ENCODE measurements at regions not wholly inside any gene's neighbourhood (a gene's known extent, or its start where the extent isn't known, plus 50 kb on each side); places are given as distances from the start of the nearest gene placed in this dataset.
A peak's percentile ranks its signal among the peaks of the same experiment; 100 is the strongest.

DNA sequence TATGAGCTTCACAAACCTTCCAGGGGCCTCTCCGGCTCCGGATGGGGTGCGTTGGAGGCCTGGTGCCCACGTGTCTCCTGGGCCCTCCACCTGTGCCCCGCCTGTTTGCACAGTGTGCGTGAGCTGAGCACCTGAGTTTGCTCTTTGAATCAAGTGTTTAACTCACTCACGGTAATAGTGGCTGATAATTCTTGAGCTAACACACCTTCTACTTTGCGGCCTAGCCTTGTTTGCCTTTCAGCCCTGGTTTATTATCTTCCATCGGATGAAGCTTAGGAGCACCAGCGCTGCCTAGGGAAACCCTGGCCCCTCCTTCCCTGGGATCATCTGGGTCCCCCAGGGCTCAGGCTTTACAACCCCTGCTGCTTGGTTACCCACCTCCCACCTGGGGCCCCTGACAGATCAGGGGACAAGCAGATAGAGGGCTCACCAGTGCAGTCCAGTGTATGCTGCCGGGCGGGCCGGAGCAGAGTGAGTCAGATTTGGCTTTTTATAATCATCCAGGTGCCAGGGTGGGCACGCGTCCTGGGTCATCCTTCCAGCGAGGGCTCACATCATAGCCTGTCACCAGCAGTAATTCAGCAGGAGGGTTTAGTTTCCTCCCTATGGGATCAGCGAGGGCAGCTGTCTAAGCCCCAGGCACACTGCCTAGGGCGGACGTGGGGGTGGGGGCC is 62.8 kb upstream of the RFLNA start:
- no peak overlapping the region for H3K4me3 Mint-ChIP-seq (ENCODE audit: unreplicated experiment)
- H3K36me3 Mint-ChIP-seq (ENCODE audit: unreplicated experiment), result peaks cover 6% of the 10 kb centered on the region
- no peak for DNase-seq (ENCODE audit: extremely low spot score, unreplicated experiment)
- peaks cover under 1% of the 10 kb centered on the region for H3K27me3 Mint-ChIP-seq (ENCODE audit: unreplicated experiment)
- H3K27ac Mint-ChIP-seq (ENCODE audit: unreplicated experiment), result no peak overlapping the region
- TF ChIP-seq, protein P1, sequence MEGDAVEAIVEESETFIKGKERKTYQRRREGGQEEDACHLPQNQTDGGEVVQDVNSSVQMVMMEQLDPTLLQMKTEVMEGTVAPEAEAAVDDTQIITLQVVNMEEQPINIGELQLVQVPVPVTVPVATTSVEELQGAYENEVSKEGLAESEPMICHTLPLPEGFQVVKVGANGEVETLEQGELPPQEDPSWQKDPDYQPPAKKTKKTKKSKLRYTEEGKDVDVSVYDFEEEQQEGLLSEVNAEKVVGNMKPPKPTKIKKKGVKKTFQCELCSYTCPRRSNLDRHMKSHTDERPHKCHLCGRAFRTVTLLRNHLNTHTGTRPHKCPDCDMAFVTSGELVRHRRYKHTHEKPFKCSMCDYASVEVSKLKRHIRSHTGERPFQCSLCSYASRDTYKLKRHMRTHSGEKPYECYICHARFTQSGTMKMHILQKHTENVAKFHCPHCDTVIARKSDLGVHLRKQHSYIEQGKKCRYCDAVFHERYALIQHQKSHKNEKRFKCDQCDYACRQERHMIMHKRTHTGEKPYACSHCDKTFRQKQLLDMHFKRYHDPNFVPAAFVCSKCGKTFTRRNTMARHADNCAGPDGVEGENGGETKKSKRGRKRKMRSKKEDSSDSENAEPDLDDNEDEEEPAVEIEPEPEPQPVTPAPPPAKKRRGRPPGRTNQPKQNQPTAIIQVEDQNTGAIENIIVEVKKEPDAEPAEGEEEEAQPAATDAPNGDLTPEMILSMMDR (IDR thresholded peaks at IDR 0.05), result no peak
- H3K4me1 Mint-ChIP-seq (ENCODE audit: unreplicated experiment), result peaks cover 29% of the 10 kb centered on the region
- peaks cover 21% of the 10 kb centered on the region for H3K9me3 Mint-ChIP-seq (ENCODE audit: unreplicated experiment)

DNA sequence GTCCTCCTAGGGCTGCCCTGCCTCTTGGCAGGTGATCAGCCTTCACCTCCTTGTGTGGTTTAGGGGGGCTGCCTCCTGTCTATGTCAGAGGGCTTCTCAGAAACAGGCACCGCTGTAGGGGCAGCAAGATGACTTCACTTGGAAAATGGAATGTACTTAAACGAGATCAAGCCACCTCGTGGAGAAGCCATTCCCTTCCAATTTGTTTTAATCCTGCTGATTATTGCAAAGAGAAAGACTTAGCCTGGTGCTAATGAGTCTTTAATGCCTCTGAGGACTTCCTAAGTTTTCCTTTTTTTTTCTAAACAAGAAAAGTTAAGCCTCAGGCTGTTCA is 62.3 kb upstream of the RFLNA start:
- Mint-ChIP-seq H3K27ac (ENCODE audit: unreplicated experiment) (no peak overlapping the region), H3K4me1 (ENCODE audit: unreplicated experiment) (peaks cover 30% of the 10 kb centered on the region), H3K9me3 (ENCODE audit: unreplicated experiment) (peaks cover 21% of the 10 kb centered on the region), H3K4me3 (ENCODE audit: unreplicated experiment) (no peak overlapping the region), H3K36me3 (ENCODE audit: unreplicated experiment) (peaks cover 6% of the 10 kb centered on the region), H3K27me3 (ENCODE audit: unreplicated experiment) (no peaks in the 10 kb centered on the region)
- DNase-seq (ENCODE audit: extremely low spot score, unreplicated experiment), result no peak
- TF ChIP-seq, protein P1 (IDR thresholded peaks at IDR 0.05), result no peak

DNA sequence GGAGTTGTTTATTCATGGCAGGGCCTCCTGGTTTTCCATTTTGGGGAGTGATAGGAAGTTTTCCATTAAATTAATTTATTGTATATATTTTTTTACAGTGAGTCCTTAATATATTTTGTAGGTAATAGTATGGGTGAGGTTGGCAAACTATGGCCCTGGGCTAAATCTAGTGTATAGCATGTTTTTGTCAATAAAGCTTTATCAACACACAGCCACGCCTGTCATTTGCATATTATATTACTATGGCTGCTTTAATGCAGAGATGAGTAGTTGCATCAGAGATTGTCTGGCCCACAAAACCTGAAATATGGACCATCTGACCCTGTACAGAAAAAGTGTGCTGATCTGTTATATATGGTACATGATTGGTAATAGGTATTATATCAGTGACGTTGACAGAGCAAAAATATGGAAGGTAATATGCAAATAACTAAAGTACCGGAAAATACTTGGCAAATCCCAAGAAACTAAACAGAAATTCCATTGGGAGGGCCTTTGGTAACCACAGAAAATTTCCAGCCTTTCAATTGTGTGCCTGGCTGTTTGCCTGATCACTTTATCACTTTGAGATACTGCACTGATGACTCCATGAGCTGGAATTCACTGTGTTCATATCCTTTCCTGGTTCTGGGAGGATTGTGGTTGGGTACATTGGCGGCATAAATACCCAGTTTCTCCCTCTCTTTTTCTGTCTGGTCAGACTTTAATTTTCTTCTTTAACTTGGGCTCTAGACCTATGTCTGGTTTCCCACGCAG is 61.7 kb upstream of the RFLNA start:
- no peak overlapping the region for H3K27ac Mint-ChIP-seq (ENCODE audit: unreplicated experiment)
- DNase-seq (ENCODE audit: extremely low spot score, unreplicated experiment), result no peak

DNA sequence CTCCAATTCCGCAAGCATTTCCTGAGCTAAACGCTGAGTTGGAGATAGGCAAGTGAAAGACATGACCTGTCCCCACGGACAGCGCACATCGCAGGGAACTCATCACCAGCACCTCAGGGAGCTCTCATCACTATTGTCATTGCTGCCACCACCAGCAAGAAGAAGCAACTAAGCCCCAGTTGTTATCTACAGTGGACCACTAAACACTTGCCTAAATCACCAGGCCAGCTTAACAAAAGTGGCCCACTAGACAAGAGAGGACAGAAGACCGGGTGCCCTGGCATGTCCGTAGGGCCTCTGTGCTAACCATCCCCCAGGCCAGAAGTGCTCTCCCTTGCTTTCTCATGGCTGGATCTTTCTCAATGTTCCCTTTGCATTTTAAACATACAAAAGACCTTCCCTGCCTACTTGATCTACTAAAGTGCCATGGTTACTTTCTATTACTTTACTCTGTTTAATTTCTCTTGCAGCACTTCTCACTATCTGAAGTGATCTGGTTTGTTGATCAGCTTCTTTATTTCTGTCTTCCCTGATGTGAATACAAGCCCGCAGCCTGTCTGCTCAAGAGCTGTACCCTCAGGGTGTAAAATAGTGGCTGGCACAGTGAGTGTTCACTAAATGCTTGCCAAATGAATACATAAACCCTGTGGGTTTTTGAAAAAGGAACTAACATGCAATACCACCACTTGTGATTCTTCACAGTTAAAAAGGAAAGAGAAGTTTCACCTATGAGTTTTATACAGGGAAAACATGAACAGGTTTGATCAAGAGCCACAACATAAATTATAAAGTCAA is 60.9 kb upstream of the RFLNA start:
- Mint-ChIP-seq H3K36me3 (ENCODE audit: unreplicated experiment) (peaks cover 6% of the 10 kb centered on the region), H3K4me3 (ENCODE audit: unreplicated experiment) (no peak overlapping the region), H3K27me3 (ENCODE audit: unreplicated experiment) (no peaks in the 10 kb centered on the region), H3K9me3 (ENCODE audit: unreplicated experiment) (peaks cover 21% of the 10 kb centered on the region), H3K27ac (ENCODE audit: unreplicated experiment) (peak overlapping the region; percentile 23), H3K4me1 (ENCODE audit: unreplicated experiment) (peaks cover 30% of the 10 kb centered on the region)
- TF ChIP-seq, protein P1 (IDR thresholded peaks at IDR 0.05), result no peak
- no peak for DNase-seq (ENCODE audit: extremely low spot score, unreplicated experiment)

More for the DNA sequence above, 61.7 kb upstream of the RFLNA start:
- Mint-ChIP-seq H3K9me3 (ENCODE audit: unreplicated experiment) (peaks cover 21% of the 10 kb centered on the region), H3K36me3 (ENCODE audit: unreplicated experiment) (peaks cover 6% of the 10 kb centered on the region), H3K27me3 (ENCODE audit: unreplicated experiment) (no peaks in the 10 kb centered on the region), H3K4me1 (ENCODE audit: unreplicated experiment) (peaks cover 30% of the 10 kb centered on the region), H3K4me3 (ENCODE audit: unreplicated experiment) (no peak overlapping the region)
- TF ChIP-seq, protein P1 (IDR thresholded peaks at IDR 0.05), result no peak

DNA sequence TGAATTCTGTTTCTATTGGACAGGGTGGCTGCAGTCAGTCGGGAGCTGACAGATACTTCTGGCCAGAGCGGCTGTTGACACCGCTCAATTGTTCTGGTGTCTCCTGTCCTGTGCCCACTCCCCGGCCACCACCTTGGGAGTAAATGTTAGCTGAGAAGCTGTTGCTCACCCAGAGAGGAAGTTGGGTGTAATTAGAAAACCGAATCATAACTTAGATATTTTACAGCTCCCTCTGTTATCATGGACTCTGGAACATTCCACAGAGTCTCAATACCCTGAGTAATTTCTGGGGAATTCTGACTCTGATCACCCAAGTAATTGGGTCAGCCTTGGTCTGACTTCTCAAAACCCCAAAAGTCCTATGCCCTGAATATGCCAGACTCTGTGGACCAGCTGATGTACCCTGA is 58.3 kb upstream of the RFLNA start:
- Mint-ChIP-seq H3K4me3 (ENCODE audit: unreplicated experiment) (no peak overlapping the region), H3K9me3 (ENCODE audit: unreplicated experiment) (peaks cover 10% of the 10 kb centered on the region), H3K27ac (ENCODE audit: unreplicated experiment) (no peak overlapping the region), H3K36me3 (ENCODE audit: unreplicated experiment) (no peaks in the 10 kb centered on the region), H3K27me3 (ENCODE audit: unreplicated experiment) (peaks cover 3% of the 10 kb centered on the region), H3K4me1 (ENCODE audit: unreplicated experiment) (peaks cover 30% of the 10 kb centered on the region)
- DNase-seq (ENCODE audit: extremely low spot score, unreplicated experiment), result no peak
- TF ChIP-seq, protein P1 (IDR thresholded peaks at IDR 0.05), result no peak
